ENCODE measurements at regions not wholly inside any gene's neighbourhood (a gene's known extent, or its start where the extent isn't known, plus 50 kb on each side); places are given as distances from the start of the nearest gene placed in this dataset.

- TF ChIP-seq CTCF (optimal IDR thresholded peaks at IDR 0.05 in 1 of 3, IDR thresholded peaks at IDR 0.05 in 1 of 3, conservative IDR thresholded peaks at IDR 0.05 in 1 of 3; ENCODE audit: extremely low read depth in 1 of 3, insufficient read depth in 2 of 3, low read length in 3 of 3) (no peak), EZH2 (IDR thresholded peaks at IDR 0.05; ENCODE audit: low read length) (no peak)
These were observed 799.0 kb downstream of the TLR4 start for GRCh38 chr9:118503236-118503635.
